A549 (cell line): ENCODE measurements at regions not wholly inside any gene's neighbourhood (a gene's known extent, or its start where the extent isn't known, plus 50 kb on each side); places are given as distances from the start of the nearest gene placed in this dataset.
A peak's percentile ranks its signal among the peaks of the same experiment; 100 is the strongest.

Experiments used
- ATAC-seq, 2 experiments: fragments of 200-7000 bp in 1 of 2; fragments of >200 bp in 1 of 2; cut with Nextera tagmentation in 1 of 2; cut with Tn5 transposase in 1 of 2; 3 replicates each; pipeline versions ENCODE4 v1.8.0 to v1.9.1; 2018 to 2020; ENCODE audit warnings: mild to moderate bottlenecking in 1 of 2, moderate library complexity in 1 of 2
- CTCF ChIA-PET: fragments of 300-600 bp; sonication (Branson Sonifier 250); formaldehyde crosslinking; extraction: SDS; loops from one replicate; lab custom pipeline; 2021; ENCODE audit warnings: antibody characterized with exemption, inconsistent platforms; lab: Yijun Ruan, JAX
- POLR2A ChIA-PET: fragments of 350-600 bp; formaldehyde crosslinking; extraction: SDS; loops from one replicate; lab custom pipeline; 2021; ENCODE audit warnings: antibody characterized with exemption, inconsistent platforms; lab: Yijun Ruan, JAX
- DNase-seq, 2 experiments: peaks; one replicate each; pipeline versions ENCODE4 v3.0.0 to v3.0.0-alpha.2; 2011 to 2016; ENCODE audit warnings: low read depth in 1 of 2, low spot score in 1 of 2
- FAIRE-seq: peaks from 2 replicates; lab custom pipeline; 2011; peaks lifted over from hg19 to GRCh38; lab: Jason Lieb, UNC
- H3K27ac ChIP-seq, 2 experiments: fragments of >200 bp; sonication (Bioruptor Twin); formaldehyde crosslinking; 3 replicates each; pipeline ENCODE4 v1.5.1; 2016 to 2017
- H3K4me1 ChIP-seq: fragments of >200 bp; sonication (Bioruptor Twin); formaldehyde crosslinking; 3 replicates; pipeline ENCODE4 v1.6.1; 2016
- H3K4me2 ChIP-seq: fragments of >200 bp; sonication (Bioruptor Twin); formaldehyde crosslinking; 3 replicates; pipeline ENCODE4 v1.6.1; 2016
- H3K4me3 ChIP-seq: fragments of >200 bp; sonication (Bioruptor Twin); formaldehyde crosslinking; 3 replicates; pipeline ENCODE4 v1.5.1; 2016
- H3K9me3 ChIP-seq: fragments of >200 bp; sonication (Bioruptor Twin); formaldehyde crosslinking; 3 replicates; pipeline ENCODE4 v1.6.1; 2016
- CBX8 ChIP-seq: fragments of 200-600 bp; sonication (generic); IDR thresholded peaks from 2 replicates; pipeline ENCODE4 v1.6.1; 2016
- EHF ChIP-seq: fragments of 250-450 bp; sonication (Bioruptor Pico); IDR thresholded peaks from 2 replicates; pipeline ENCODE4 v1.5.0; 2020; ENCODE audit warnings: mild to moderate bottlenecking
- EP300 ChIP-seq, 2 experiments: fragments of >200 bp; sonication (Bioruptor Twin); formaldehyde crosslinking; IDR thresholded peaks; 2 replicates in 1 of 2; 3 replicates in 1 of 2; pipeline ENCODE4 v1.6.1; 2016 to 2017
- FOSL2 ChIP-seq, 2 experiments: fragments of 450-650 bp in 1 of 2; fragments of >200 bp in 1 of 2; sonication (Bioruptor Twin) in 1 of 2; formaldehyde crosslinking; IDR thresholded peaks; 2 replicates each; pipeline versions ENCODE4 v1.5.0 to v1.6.1; 2016 to 2020; ENCODE audit warnings: mild to moderate bottlenecking in 1 of 2, moderate library complexity in 1 of 2
- GATA3 ChIP-seq: IDR thresholded peaks from 2 replicates; pipeline ENCODE4 v1.6.1; 2012; ENCODE audit warnings: borderline replicate concordance
- HDAC2 ChIP-seq: fragments of 200-600 bp; sonication (generic); IDR thresholded peaks from 2 replicates; pipeline ENCODE4 v1.6.1; 2016
- HOXB13 ChIP-seq: fragments of 250-450 bp; sonication (Bioruptor Pico); IDR thresholded peaks from 2 replicates; pipeline ENCODE4 v1.5.0; 2020; ENCODE audit warnings: low read depth, mild to moderate bottlenecking, moderate library complexity
- MAFK ChIP-seq: fragments of 450-650 bp; IDR thresholded peaks from 2 replicates; pipeline ENCODE4 v1.6.1; 2014; ENCODE audit not compliant: partially characterized antibody
- MYC ChIP-seq: IDR thresholded peaks from 2 replicates; pipeline ENCODE4 v1.6.1; 2012; ENCODE audit warnings: mild to moderate bottlenecking, inconsistent platforms, low read length, improper control_type of control experiment, borderline replicate concordance
- POLR2AphosphoS2 ChIP-seq: conservative IDR thresholded peaks from 2 replicates; pipeline ENCODE4 v1.6.1; 2012; ENCODE audit warnings: low read length, improper control_type of control experiment, inconsistent platforms
- RFX5 ChIP-seq: fragments of 450-650 bp; IDR thresholded peaks from 2 replicates; pipeline ENCODE4 v1.7.1; 2014; ENCODE audit warnings: antibody characterized with exemption, mild to moderate bottlenecking, moderate library complexity
- TFCP2L1 ChIP-seq: fragments of 250-450 bp; sonication (Bioruptor Pico); IDR thresholded peaks from 2 replicates; pipeline ENCODE4 v1.5.0; 2021; ENCODE audit warnings: mild to moderate bottlenecking
- ZSCAN20 ChIP-seq: fragments of 250-450 bp; sonication (Bioruptor Pico); IDR thresholded peaks from 2 replicates; pipeline ENCODE4 v1.8.0; 2022; ENCODE audit warnings: mild to moderate bottlenecking, moderate library complexity
- WGBS: methylation state at CpG from one replicate; pipeline ENCODE4 v1.1.6; 2017; ENCODE audit errors: missing lambda C conversion rate; 5-methylcytosine and 5-hydroxymethylcytosine counted together
- TF ChIP-seq, protein P1 (sequence below): IDR thresholded peaks from 2 replicates; pipeline ENCODE4 v1.6.1; 2012; ENCODE audit warnings: low read depth, borderline replicate concordance
- TF ChIP-seq, protein P2 (sequence below): IDR thresholded peaks from 2 replicates; pipeline ENCODE4 v1.6.1; 2012
- TF ChIP-seq, protein P3 (sequence below): fragments of >200 bp; sonication (Bioruptor Twin); formaldehyde crosslinking; IDR thresholded peaks from 2 replicates; pipeline ENCODE4 v1.6.1; 2016
- TF ChIP-seq, protein P4 (sequence below): fragments of 200-600 bp; sonication (generic); IDR thresholded peaks from 2 replicates; pipeline ENCODE4 v1.6.1; 2016; ENCODE audit warnings: antibody characterized with exemption, mild to moderate bottlenecking, moderate library complexity

DNA sequence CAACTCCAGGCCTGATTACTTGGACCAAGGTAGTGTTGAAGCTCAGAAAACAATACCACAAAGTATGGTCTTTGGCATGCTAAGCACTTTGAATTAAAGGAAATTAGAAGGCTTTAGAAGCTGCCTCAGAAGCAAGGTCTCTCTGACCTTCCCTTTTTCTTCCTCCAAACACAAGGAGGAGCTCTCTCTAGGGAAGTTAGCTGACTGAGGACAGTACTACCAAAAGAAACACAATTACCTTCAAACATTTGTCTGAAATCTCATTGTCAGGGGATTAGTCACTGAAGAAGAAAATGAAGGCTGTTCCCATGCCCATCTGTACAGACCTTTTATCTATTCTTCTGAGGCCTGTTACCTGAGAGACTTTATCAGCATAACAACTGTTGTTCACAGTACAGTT is 279.3 kb downstream of the CDH20 start:
- Histone ChIP-seq H3K9me3 (no peaks in the 10 kb centered on the region), H3K27ac (no peak overlapping the region), H3K4me2 (no peak overlapping the region), H3K4me1 (no peaks in the 10 kb centered on the region; the same call in 2 of the 3 replicates), H3K4me3 (no peak overlapping the region)
- no peak for ATAC-seq
- TF ChIP-seq CBX8: no peak
- TF ChIP-seq, protein P1, sequence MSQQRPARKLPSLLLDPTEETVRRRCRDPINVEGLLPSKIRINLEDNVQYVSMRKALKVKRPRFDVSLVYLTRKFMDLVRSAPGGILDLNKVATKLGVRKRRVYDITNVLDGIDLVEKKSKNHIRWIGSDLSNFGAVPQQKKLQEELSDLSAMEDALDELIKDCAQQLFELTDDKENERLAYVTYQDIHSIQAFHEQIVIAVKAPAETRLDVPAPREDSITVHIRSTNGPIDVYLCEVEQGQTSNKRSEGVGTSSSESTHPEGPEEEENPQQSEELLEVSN: no peak
- TF ChIP-seq, protein P2, sequence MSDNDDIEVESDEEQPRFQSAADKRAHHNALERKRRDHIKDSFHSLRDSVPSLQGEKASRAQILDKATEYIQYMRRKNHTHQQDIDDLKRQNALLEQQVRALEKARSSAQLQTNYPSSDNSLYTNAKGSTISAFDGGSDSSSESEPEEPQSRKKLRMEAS: no peak
- no peak for TF ChIP-seq ZSCAN20 (CRISPR knock-in tag)
- TF ChIP-seq, protein P3, sequence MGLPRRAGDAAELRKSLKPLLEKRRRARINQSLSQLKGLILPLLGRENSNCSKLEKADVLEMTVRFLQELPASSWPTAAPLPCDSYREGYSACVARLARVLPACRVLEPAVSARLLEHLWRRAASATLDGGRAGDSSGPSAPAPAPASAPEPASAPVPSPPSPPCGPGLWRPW: no peak
- TF ChIP-seq EHF (CRISPR knock-in tag): no peak
- no peak for TF ChIP-seq RFX5
- no peak for TF ChIP-seq HOXB13
- TF ChIP-seq MYC: no peak
- TF ChIP-seq POLR2AphosphoS2: no peak
- DNase-seq: no peak
- FAIRE-seq: no peak
- POLR2A ChIA-PET: no interaction called here
- CTCF ChIA-PET: interaction anchor here (1.1 to 1.6 kb wide), 2 partner anchors 23 to 519 kb away, joined by 3 read pairs; no protein-coding TSS in a partner anchor

DNA sequence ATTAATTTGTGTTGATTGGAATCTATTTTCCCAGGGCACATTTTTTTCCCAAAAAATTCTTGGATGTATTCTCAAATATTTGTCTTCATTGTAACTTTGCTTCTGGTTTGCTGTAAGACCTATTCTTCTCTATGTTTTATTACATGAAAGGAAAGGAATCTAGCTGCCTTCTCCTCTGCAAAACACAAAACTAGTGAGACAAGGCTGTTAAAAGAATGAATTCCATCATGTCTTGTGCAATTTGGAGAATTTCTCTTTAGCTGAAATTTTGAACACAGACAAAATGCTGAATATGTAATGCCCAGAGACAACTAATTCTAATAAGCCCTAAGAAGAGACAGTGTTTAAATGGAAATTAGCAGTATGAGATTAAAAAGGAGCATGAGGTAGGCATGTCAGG is 275.9 kb downstream of the CDH20 start:
- H3K27ac ChIP-seq: no peak overlapping the region
- TF ChIP-seq FOSL2 (IDR thresholded peaks at IDR 0.05) (no peak), FOSL2 (CRISPR knock-in tag; IDR thresholded peaks at IDR 0.05) (no peak)
- FAIRE-seq (no peak), DNase-seq (no peak), ATAC-seq (no peak)
- ChIA-PET CTCF (interaction anchor here (1.4 kb wide), 1 partner anchor 28 kb away, joined by 7 read pairs; no protein-coding TSS in a partner anchor), POLR2A (no interaction called here)
- H3K9me3 ChIP-seq: no peaks in the 10 kb centered on the region
- no peak overlapping the region for H3K4me2 ChIP-seq
- H3K4me3 ChIP-seq: no peak overlapping the region
- peaks cover 16% of the 10 kb centered on the region; the same call in 2 of the 3 replicates for H3K4me1 ChIP-seq

DNA sequence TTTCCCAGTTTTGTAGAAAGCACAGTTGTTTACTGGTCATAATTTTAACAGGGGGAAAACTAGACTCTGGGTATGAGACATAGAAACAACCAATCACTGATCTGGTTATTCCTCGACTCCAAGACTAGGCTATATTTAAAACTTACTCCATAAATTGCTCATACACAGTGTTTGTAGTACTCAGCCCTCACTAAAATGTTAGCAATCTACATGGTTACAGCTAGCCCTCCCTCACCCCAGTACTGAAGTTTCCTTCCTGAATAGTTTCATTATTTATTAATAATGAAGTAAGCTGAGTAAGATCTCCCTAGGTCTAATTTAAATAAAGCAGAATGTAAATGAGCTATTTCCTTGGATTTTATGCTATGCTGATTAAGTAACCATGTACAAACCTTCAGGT is 275.1 kb downstream of the CDH20 start:
- DNase-seq: no peak

More for the DNA sequence above, 275.1 kb downstream of the CDH20 start:
- Histone ChIP-seq H3K4me3 (no peak overlapping the region), H3K4me1 (peaks cover 16% of the 10 kb centered on the region; the same call in 2 of the 3 replicates), H3K9me3 (no peaks in the 10 kb centered on the region), H3K4me2 (no peak overlapping the region), H3K27ac (peak overlapping the region; percentile 59 to 76; a peak in 3 of 6 replicates)
- FAIRE-seq (no peak), ATAC-seq (no peak)
- TF ChIP-seq HDAC2: no peak
- no peak for TF ChIP-seq EP300 (IDR thresholded peaks at IDR 0.05)
- no peak for TF ChIP-seq TFCP2L1 (CRISPR knock-in tag)
- no peak for TF ChIP-seq MAFK
- no peak for TF ChIP-seq GATA3
- TF ChIP-seq, protein P4, sequence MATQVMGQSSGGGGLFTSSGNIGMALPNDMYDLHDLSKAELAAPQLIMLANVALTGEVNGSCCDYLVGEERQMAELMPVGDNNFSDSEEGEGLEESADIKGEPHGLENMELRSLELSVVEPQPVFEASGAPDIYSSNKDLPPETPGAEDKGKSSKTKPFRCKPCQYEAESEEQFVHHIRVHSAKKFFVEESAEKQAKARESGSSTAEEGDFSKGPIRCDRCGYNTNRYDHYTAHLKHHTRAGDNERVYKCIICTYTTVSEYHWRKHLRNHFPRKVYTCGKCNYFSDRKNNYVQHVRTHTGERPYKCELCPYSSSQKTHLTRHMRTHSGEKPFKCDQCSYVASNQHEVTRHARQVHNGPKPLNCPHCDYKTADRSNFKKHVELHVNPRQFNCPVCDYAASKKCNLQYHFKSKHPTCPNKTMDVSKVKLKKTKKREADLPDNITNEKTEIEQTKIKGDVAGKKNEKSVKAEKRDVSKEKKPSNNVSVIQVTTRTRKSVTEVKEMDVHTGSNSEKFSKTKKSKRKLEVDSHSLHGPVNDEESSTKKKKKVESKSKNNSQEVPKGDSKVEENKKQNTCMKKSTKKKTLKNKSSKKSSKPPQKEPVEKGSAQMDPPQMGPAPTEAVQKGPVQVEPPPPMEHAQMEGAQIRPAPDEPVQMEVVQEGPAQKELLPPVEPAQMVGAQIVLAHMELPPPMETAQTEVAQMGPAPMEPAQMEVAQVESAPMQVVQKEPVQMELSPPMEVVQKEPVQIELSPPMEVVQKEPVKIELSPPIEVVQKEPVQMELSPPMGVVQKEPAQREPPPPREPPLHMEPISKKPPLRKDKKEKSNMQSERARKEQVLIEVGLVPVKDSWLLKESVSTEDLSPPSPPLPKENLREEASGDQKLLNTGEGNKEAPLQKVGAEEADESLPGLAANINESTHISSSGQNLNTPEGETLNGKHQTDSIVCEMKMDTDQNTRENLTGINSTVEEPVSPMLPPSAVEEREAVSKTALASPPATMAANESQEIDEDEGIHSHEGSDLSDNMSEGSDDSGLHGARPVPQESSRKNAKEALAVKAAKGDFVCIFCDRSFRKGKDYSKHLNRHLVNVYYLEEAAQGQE: no peak
- CTCF ChIA-PET: no interaction called here
- POLR2A ChIA-PET: no interaction called here
- WGBS: 79% methylated on average over 1 of the region's 1 CpG
